M059J (cell line): ENCODE measurements at regions not wholly inside any gene's neighbourhood (a gene's known extent, or its start where the extent isn't known, plus 50 kb on each side); places are given as distances from the start of the nearest gene placed in this dataset.
A peak's percentile ranks its signal among the peaks of the same experiment; 100 is the strongest.

ENCODE experiments used
- DNase-seq: peaks from one replicate; pipeline ENCODE4 v3.0.0-alpha.2; 2012; ENCODE audit warnings: low read depth

GRCh38 chr13:105929505-105929904, 606.0 kb downstream of the EFNB2 start:
- DNase-seq: no peak

- DNase-seq: no peak
Measured at GRCh38 chr13:105928901-105929300, 606.6 kb downstream of the EFNB2 start.

- DNase-seq: no peak
Measured at GRCh38 chr13:105928048-105928447, 607.4 kb downstream of the EFNB2 start.

DNA sequence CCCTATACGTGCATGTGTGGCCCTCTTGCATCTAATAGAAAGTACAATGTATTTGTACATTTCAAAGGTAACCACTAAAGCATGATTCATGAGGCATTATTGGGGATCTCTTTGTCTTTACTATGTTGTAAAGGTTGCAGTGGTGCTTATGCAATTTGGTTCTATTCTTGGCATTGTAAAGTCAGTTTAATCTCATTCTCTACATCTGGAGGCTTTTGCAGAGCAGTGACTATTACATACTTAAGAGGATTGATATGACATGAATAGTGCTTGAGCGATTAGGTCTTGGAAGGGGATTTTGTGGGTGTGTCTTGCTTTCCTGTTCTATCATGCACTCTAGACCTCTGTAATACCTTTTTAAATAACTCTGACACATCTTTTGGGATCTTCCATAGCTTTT, 610.0 kb downstream of the EFNB2 start:
- DNase-seq: peak; percentile 28

- DNase-seq: no peak
Measured at GRCh38 chr13:105921711-105922110, 613.8 kb downstream of the EFNB2 start.

DNA sequence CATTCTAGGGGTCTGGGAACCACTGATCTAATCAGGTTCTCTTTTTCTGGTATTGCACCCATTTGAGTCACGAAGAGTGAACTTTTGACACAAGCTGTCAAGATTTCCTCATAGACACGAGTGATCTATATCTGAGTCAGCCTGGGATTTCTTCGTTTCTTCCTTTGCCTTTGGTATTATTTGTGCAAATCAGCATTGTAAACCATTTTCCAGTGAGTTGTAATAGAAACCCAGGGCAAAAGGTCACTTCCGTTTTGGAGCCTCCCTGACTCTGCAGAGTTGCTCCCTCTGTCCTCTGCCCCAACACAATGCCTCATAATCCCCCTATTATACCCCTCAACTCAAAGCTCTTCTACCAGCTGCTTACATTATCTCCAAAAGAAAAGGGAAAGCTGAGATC, 615.1 kb downstream of the EFNB2 start:
- peak; percentile 85 for DNase-seq

GRCh38 chr13:105918842-105919741, 616.4 kb downstream of the EFNB2 start:
- peak; percentile 88 for DNase-seq

DNA sequence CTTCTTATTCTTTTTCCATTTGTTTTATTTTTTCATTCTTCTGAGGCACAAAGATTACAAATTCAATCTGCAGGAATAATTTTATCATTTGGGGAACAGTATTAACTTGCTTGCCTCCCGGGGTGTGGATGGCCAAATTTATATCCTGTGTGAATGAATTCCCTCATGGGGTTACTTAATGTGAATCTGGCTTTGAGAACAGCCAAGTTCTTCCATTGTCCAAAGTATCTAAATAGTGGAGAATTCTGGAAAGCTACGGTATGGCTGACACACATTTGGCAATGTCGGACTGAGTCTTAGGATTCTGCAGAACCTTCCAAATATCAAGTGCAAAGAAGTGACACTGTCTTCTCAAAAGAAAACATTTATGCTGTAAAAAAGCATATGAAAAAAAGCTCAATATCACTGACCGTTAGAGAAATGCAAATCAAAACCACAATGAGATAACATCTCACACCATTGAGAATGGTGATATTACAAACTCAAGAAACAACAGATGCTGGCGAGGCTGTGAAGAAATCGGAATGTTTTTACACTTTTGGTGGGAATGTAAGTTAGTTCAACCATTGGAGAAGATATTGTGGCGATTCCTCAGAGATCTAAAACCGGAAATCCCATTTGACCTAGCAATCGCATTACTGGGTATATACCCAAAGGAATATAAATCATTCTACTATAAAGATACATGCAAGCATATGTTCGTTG, 620.2 kb downstream of the EFNB2 start:
- peak; percentile 27 for DNase-seq

GRCh38 chr13:105914291-105915036, 621.0 kb downstream of the EFNB2 start:
- peak; percentile 62 for DNase-seq

- peak; percentile 89 for DNase-seq
Measured at GRCh38 chr13:105908586-105908985, 626.9 kb downstream of the EFNB2 start.

- DNase-seq: no peak
Measured at GRCh38 chr13:105907319-105908019, 628.0 kb downstream of the EFNB2 start.

- no peak for DNase-seq
Measured at GRCh38 chr13:105906746-105907145, 628.7 kb downstream of the EFNB2 start.

GRCh38 chr13:105904034-105904742, 631.3 kb downstream of the EFNB2 start:
- no peak for DNase-seq

DNA sequence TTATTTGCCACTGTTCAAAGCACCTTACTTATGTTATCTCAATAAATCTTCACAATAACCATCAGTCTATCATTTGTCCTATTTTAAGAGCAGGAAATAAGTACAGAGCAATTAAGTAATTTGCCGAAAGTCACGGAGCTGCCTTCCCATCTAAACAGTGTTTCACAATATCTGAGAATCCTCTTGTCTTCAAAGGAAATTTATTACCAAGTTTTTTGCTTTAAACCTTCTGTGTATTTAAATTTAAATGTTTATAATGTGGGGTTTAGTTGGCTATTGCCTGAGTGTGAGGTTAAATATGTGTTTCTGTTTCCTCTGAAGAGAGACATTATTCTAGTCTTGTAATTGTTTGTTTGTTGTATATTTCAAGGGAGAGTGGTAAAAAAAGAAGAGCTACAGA, 633.1 kb downstream of the EFNB2 start:
- no peak for DNase-seq

GRCh38 chr13:105897575-105897974, 637.9 kb downstream of the EFNB2 start:
- DNase-seq: no peak

DNA sequence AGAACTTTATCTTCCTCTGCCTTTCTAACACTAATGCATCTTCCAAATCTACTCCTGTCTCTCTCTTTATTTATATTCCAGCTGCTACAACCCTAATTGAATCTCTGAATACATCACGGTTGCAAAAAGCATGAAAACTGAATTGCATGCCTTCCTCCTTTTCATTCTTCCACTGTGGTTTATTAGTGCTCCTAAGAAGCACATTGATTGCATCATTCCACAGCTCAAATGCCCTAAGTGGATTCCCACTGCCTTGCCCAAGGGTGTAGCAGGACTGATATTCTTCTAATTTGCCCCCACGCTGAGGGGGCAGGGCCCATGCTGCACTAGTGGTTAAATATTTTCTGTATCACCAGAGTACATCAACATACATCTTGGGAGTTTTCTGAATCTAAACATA, 640.8 kb downstream of the EFNB2 start:
- DNase-seq: no peak

DNA sequence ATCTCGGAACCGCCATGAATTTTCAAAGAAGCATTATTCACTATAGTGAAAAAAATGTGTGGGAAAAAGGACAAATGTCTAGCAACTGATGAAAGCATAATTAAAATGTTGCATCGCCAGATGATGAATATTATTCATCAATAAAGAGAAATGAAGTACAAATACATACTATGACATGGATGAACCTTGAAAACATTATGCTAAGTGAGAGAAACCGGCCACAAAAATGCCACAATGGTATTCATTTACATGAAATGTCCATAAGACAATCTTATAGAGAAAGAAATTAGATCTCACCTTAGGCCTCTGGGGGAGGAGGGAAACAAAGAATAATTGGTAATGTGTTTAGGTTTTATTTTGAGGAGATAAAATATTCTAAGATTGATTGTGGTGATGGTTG, 645.0 kb downstream of the EFNB2 start:
- DNase-seq: no peak

DNA sequence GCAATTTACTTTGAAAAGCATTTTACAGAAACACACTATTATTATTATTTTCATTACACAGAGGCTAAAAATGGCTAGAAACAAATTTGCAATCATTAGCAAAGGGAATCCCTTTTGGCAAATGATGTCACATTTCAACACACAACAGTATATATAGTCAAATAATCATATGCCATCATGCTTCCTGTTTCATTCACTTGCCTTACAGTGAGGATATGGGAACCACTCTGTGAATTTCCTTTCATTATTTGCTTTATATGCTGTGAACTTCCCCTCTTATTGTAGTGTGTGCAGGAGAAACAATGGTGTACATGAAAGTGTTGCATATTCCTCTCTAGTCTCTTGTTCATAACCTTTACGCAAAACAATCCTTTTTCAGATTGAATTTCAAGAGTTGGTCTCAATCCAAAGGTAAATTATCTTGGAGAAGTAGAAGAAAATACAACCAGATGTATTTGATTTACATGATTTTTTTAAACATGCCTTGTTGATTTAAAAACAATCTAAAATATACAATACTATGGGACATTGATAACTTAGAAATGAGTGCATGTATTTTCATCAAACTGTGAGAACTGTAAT, 657.3 kb downstream of the EFNB2 start:
- no peak for DNase-seq

DNA sequence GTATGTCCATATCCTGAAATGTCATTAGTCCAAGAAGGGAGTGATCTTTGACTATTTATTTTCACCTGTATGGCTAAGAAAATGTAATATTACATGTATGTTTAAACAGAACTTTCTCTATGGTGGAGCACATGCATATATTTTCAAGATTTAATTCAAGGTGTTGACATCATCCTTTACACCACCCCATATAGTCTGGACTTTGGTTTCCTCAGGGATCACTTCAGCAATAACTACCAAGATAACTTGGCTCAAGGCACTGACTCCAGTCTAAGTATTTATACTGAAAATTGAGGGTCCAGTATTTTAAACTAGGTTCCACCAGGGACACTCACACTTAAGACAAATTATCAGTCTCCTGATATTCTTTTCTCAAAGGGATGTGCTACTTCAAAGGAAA, 660.6 kb downstream of the EFNB2 start:
- no peak for DNase-seq

- DNase-seq: no peak
Measured at GRCh38 chr13:105871768-105872167, 663.7 kb downstream of the EFNB2 start.

GRCh38 chr13:105871326-105871725, 664.1 kb downstream of the EFNB2 start:
- no peak for DNase-seq
